HG03460 (cell line): ENCODE measurements at regions not wholly inside any gene's neighbourhood (a gene's known extent, or its start where the extent isn't known, plus 50 kb on each side); places are given as distances from the start of the nearest gene placed in this dataset.

Experiments
- ATAC-seq: cut with Tn5 transposase; IDR thresholded peaks from one replicate; pipeline ENCODE4 v1.9.1; 2021; ENCODE audit not compliant: unreplicated experiment

GRCh38 chr6:40268614-40269013, 318.6 kb downstream of the LRFN2 start:
- ATAC-seq, result no peak

GRCh38 chr6:40268166-40268565, 319.0 kb downstream of the LRFN2 start:
- ATAC-seq, result no peak

- ATAC-seq, result no peak
Observed at GRCh38 chr6:40265615-40266014, 321.5 kb downstream of the LRFN2 start.

GRCh38 chr6:40263970-40264369, 323.2 kb downstream of the LRFN2 start:
- no peak for ATAC-seq

- ATAC-seq, result no peak
Observed at GRCh38 chr6:40262363-40262762, 324.8 kb downstream of the LRFN2 start.

- ATAC-seq, result no peak
Observed at GRCh38 chr6:40258531-40258930, 324.3 kb upstream of the MOCS1 start.

- ATAC-seq, result no peak
Observed at GRCh38 chr6:40256831-40257230, 322.6 kb upstream of the MOCS1 start.

GRCh38 chr6:40256224-40256623, 322.0 kb upstream of the MOCS1 start:
- no peak for ATAC-seq

GRCh38 chr6:40253420-40253819, 319.2 kb upstream of the MOCS1 start:
- no peak for ATAC-seq

- ATAC-seq, result no peak
Observed at GRCh38 chr6:40252531-40253258, 318.4 kb upstream of the MOCS1 start.

- no peak for ATAC-seq
Observed at GRCh38 chr6:40251637-40252300, 317.5 kb upstream of the MOCS1 start.

- no peak for ATAC-seq
Observed at GRCh38 chr6:40249935-40250334, 315.7 kb upstream of the MOCS1 start.

GRCh38 chr6:40247516-40248115, 313.4 kb upstream of the MOCS1 start:
- no peak for ATAC-seq

GRCh38 chr6:40244699-40245098, 310.4 kb upstream of the MOCS1 start:
- ATAC-seq, result no peak

GRCh38 chr6:40232698-40233097, 298.4 kb upstream of the MOCS1 start:
- ATAC-seq, result no peak

GRCh38 chr6:40227735-40228134, 293.5 kb upstream of the MOCS1 start:
- ATAC-seq, result no peak

GRCh38 chr6:40222354-40222753, 288.1 kb upstream of the MOCS1 start:
- ATAC-seq, result no peak

GRCh38 chr6:40219799-40220198, 285.5 kb upstream of the MOCS1 start:
- ATAC-seq, result no peak

GRCh38 chr6:40210628-40211056, 276.4 kb upstream of the MOCS1 start:
- ATAC-seq, result no peak

- no peak for ATAC-seq
Observed at GRCh38 chr6:40205801-40206200, 271.5 kb upstream of the MOCS1 start.

GRCh38 chr6:40205004-40205403, 270.7 kb upstream of the MOCS1 start:
- no peak for ATAC-seq

- ATAC-seq, result no peak
Observed at GRCh38 chr6:40197371-40197770, 263.1 kb upstream of the MOCS1 start.
